SK-N-SH (cell line): ENCODE measurements at regions not wholly inside any gene's neighbourhood (a gene's known extent, or its start where the extent isn't known, plus 50 kb on each side); places are given as distances from the start of the nearest gene placed in this dataset.

Experiments used
- CTCF ChIA-PET: fragments of 300-600, 350-600 bp; formaldehyde crosslinking; extraction: SDS; loops from one replicate; lab custom pipeline; 2021; lab: Yijun Ruan, JAX
- POLR2A ChIA-PET: fragments of 350-600 bp; sonication (Branson Sonifier 250); formaldehyde crosslinking; extraction: SDS; loops from one replicate; lab custom pipeline; 2020; ENCODE audit warnings: antibody characterized with exemption, inconsistent platforms; lab: Yijun Ruan, JAX
- DNase-seq: peaks from one replicate; pipeline ENCODE4 v3.0.0; 2012
- H2AFZ ChIP-seq: fragments of 200-600 bp; sonication (generic); 2 replicates; pipeline ENCODE4 v1.8.1; 2016; ENCODE audit warnings: antibody characterized with exemption, mild to moderate bottlenecking, low read depth
- H3F3A ChIP-seq: fragments of 200-600 bp; sonication (generic); replicated peaks from 2 replicates; pipeline ENCODE3; 2016; ENCODE audit warnings: antibody characterized with exemption, mild to moderate bottlenecking; ENCODE audit not compliant: insufficient read depth
- H3K27ac ChIP-seq, 2 experiments: fragments of 200-500 bp in 1 of 2; fragments of 200-600 bp in 1 of 2; sonication (Bioruptor generic) in 1 of 2; sonication (generic), shearing (Covaris generic) in 1 of 2; 2 replicates each; pipeline versions ENCODE4 v1.5.1 to v1.6.1; 2014 to 2016; ENCODE audit warnings: low read depth in 2 of 2, inconsistent platforms in 1 of 2, low read length in 1 of 2, mild to moderate bottlenecking in 1 of 2, mixed read lengths in 1 of 2
- H3K27me3 ChIP-seq: fragments of 200-600 bp; sonication (generic), shearing (Covaris generic); 2 replicates; pipeline ENCODE4 v1.6.1; 2016; ENCODE audit warnings: mixed run types; ENCODE audit not compliant: insufficient read depth
- H3K36me3 ChIP-seq, 2 experiments: fragments of 200-500 bp in 1 of 2; fragments of 200-600 bp in 1 of 2; sonication (Bioruptor generic) in 1 of 2; sonication (generic) in 1 of 2; replicated peaks in 1 of 2; 2 replicates each; pipeline versions ENCODE3 to v1.5.1; 2014 to 2016; ENCODE audit warnings: low read length in 1 of 2, mild to moderate bottlenecking in 1 of 2; ENCODE audit not compliant: insufficient read depth in 2 of 2, control insufficient read depth in 1 of 2
- H3K4me1 ChIP-seq, 2 experiments: fragments of 200-500 bp in 1 of 2; fragments of 200-600 bp in 1 of 2; sonication (Bioruptor generic) in 1 of 2; sonication (generic), shearing (Covaris generic) in 1 of 2; 2 replicates each; pipeline versions ENCODE4 v1.5.1 to v1.6.1; 2014 to 2016; ENCODE audit warnings: low read depth in 1 of 2, low read length in 1 of 2, mixed run types in 1 of 2; ENCODE audit not compliant: insufficient read depth in 2 of 2, control insufficient read depth in 1 of 2
- H3K4me2 ChIP-seq: fragments of 200-600 bp; sonication (generic), shearing (Covaris generic); 2 replicates; pipeline ENCODE4 v1.6.1; 2017; ENCODE audit warnings: mixed run types
- H3K4me3 ChIP-seq, 2 experiments: fragments of 200-500 bp in 1 of 2; fragments of 200-600 bp in 1 of 2; sonication (Bioruptor generic) in 1 of 2; sonication (generic), shearing (Covaris generic) in 1 of 2; 2 replicates each; pipeline versions ENCODE4 v1.5.1 to v1.8.1; 2014 to 2016; ENCODE audit warnings: low read depth in 2 of 2, inconsistent platforms in 1 of 2, low read length in 1 of 2, mild to moderate bottlenecking in 1 of 2, mixed read lengths in 1 of 2, moderate library complexity in 1 of 2
- H3K79me2 ChIP-seq: fragments of 200-600 bp; sonication (generic); 2 replicates; pipeline ENCODE4 v1.8.1; 2017; ENCODE audit warnings: mild to moderate bottlenecking; ENCODE audit not compliant: insufficient read depth
- H3K9ac ChIP-seq: fragments of 200-600 bp; sonication (generic); 2 replicates; pipeline ENCODE4 v1.6.1; 2017; ENCODE audit warnings: mixed run types
- H3K9me2 ChIP-seq: fragments of 200-600 bp; sonication (generic); 2 replicates; pipeline ENCODE4 v1.6.1; 2017; ENCODE audit warnings: mixed run types
- H3K9me3 ChIP-seq: fragments of 200-600 bp; sonication (generic); 2 replicates; pipeline ENCODE4 v1.6.1; 2017; ENCODE audit warnings: mixed run types, mild to moderate bottlenecking, moderate library complexity
- H4K20me1 ChIP-seq: fragments of 200-600 bp; sonication (generic); 2 replicates; pipeline ENCODE4 v1.6.1; 2017; ENCODE audit warnings: mild to moderate bottlenecking, mixed run types; ENCODE audit not compliant: insufficient read depth
- EZH2phosphoT487 ChIP-seq: fragments of 200-600 bp; sonication (generic); IDR thresholded peaks from 2 replicates; pipeline ENCODE4 v1.6.1; 2017; ENCODE audit warnings: low read depth, mixed run types, mild to moderate bottlenecking, antibody characterized with exemption, moderate library complexity, borderline replicate concordance
- FOXJ3 ChIP-seq: sonication (generic); formaldehyde crosslinking; IDR thresholded peaks from 2 replicates; pipeline ENCODE4 v1.5.1; 2020; ENCODE audit warnings: mild to moderate bottlenecking, missing genetic modification reagents
- GABPA ChIP-seq: IDR thresholded peaks from 2 replicates; pipeline ENCODE4 v1.4.0; 2012; ENCODE audit warnings: low read depth, mild to moderate bottlenecking
- JUND ChIP-seq: IDR thresholded peaks from 2 replicates; pipeline ENCODE4 v1.4.0; 2012
- PBX3 ChIP-seq: IDR thresholded peaks from 2 replicates; pipeline ENCODE4; 2012
- RCOR1 ChIP-seq: fragments of 150-350 bp; IDR thresholded peaks from 2 replicates; pipeline ENCODE4 v1.6.1; 2017; ENCODE audit warnings: antibody characterized with exemption, low read length
- REST ChIP-seq: IDR thresholded peaks from 2 replicates; pipeline ENCODE4 v1.6.1; 2012; ENCODE audit warnings: mild to moderate bottlenecking, low read depth, low read length, moderate library complexity
- RXRA ChIP-seq: IDR thresholded peaks from 2 replicates; pipeline ENCODE4 v1.4.0; 2012; ENCODE audit warnings: low read depth, mild to moderate bottlenecking, borderline replicate concordance
- SIN3A ChIP-seq: IDR thresholded peaks from 2 replicates; pipeline ENCODE4 v1.6.1; 2012; ENCODE audit warnings: low read depth, mild to moderate bottlenecking, low read length, moderate library complexity, borderline replicate concordance
- TAF1 ChIP-seq: IDR thresholded peaks from 2 replicates; pipeline ENCODE4 v1.6.1; 2012; ENCODE audit warnings: low read depth, mild to moderate bottlenecking, low read length, moderate library complexity, borderline replicate concordance
- USF1 ChIP-seq: IDR thresholded peaks from 2 replicates; pipeline ENCODE4 v1.4.0; 2012; ENCODE audit warnings: low read depth, borderline replicate concordance
- YY1 ChIP-seq: IDR thresholded peaks from 2 replicates; pipeline ENCODE4 v1.4.0; 2012; ENCODE audit warnings: low read depth, mild to moderate bottlenecking
- ZBTB33 ChIP-seq: IDR thresholded peaks from 2 replicates; pipeline ENCODE4 v1.4.0; 2012; ENCODE audit warnings: low read depth, borderline replicate concordance
- WGBS: methylation state at CpG from one replicate; pipeline ENCODE4 v1.1.6; 2017; ENCODE audit warnings: low lambda C conversion rate; 5-methylcytosine and 5-hydroxymethylcytosine counted together

GRCh38 chr14:27026097-27026496, 428.3 kb upstream of the NOVA1 start:
- H3K4me1 ChIP-seq, result no peaks in the 10 kb centered on the region; a peak in 1 of 4 replicates
- POLR2A ChIA-PET, result no interaction called here
- no peaks in the 10 kb centered on the region for H3K79me2 ChIP-seq
- no peaks in the 10 kb centered on the region for H4K20me1 ChIP-seq
- WGBS, result 47% methylated on average over 3 of the region's 3 CpGs
- H3K9me2 ChIP-seq, result no peaks in the 10 kb centered on the region
- no peak overlapping the region for H3K27ac ChIP-seq
- TF ChIP-seq USF1 (no peak), YY1 (no peak), FOXJ3 (CRISPR knock-in tag) (no peak), RCOR1 (no peak), PBX3 (no peak), EZH2phosphoT487 (no peak), JUND (no peak), ZBTB33 (no peak), REST (no peak), GABPA (no peak), SIN3A (no peak), RXRA (no peak), TAF1 (no peak)
- no peak overlapping the region for H3K4me3 ChIP-seq
- no peak overlapping the region for H3K4me2 ChIP-seq
- H2AFZ ChIP-seq, result no peak overlapping the region
- CTCF ChIA-PET, result interaction anchor here (1.0 kb wide), 1 partner anchor 41 kb away, joined by 3 read pairs; no protein-coding TSS in a partner anchor
- no peak for DNase-seq
- no peaks in the 10 kb centered on the region for H3K36me3 ChIP-seq
- no peaks in the 10 kb centered on the region for H3K9me3 ChIP-seq
- H3F3A ChIP-seq, result no peaks in the 10 kb centered on the region
- no peak overlapping the region for H3K9ac ChIP-seq
- H3K27me3 ChIP-seq, result no peaks in the 10 kb centered on the region
